CD4-positive, alpha-beta T cell (primary cell): ENCODE measurements at regions not wholly inside any gene's neighbourhood (a gene's known extent, or its start where the extent isn't known, plus 50 kb on each side); places are given as distances from the start of the nearest gene placed in this dataset.

Experiments used
- ATAC-seq: fragments of 200-7000 bp; cut with Tn5 transposase; one replicate; pipeline ENCODE4 v1.10.0; 2022; ENCODE audit warnings: mild to moderate bottlenecking; ENCODE audit not compliant: poor library complexity
- CTCF ChIA-PET: fragments of 350-600 bp; sonication (Branson Sonifier 250); formaldehyde crosslinking; loops from one replicate; lab custom pipeline; 2021; ENCODE audit warnings: antibody characterized with exemption, inconsistent platforms; lab: Charles Lee
- POLR2A ChIA-PET: fragments of 350-600 bp; sonication (Branson Sonifier 250); formaldehyde crosslinking; loops from one replicate; lab custom pipeline; 2021; ENCODE audit warnings: antibody characterized with exemption, inconsistent platforms; lab: Charles Lee
- DNase-seq, 14 experiments: peaks; one replicate each; pipeline ENCODE4 v3.0.0-alpha.2; 2013 to 2020; ENCODE audit warnings: mixed read lengths in 2 of 14
- H3K27ac ChIP-seq, 2 donors: one replicate each; pipeline versions ENCODE4 v1.5.1 to v1.7.0; 2013; ENCODE audit warnings: low read length in 2 of 2, low read depth in 1 of 2, mild to moderate bottlenecking in 1 of 2
- H3K27me3 ChIP-seq, 2 experiments: 1 replicate in 1 of 2; 2 replicates in 1 of 2; pipeline versions ENCODE4 v1.6.1 to v1.7.0; 2013; ENCODE audit warnings: low read length in 2 of 2, control low read depth in 1 of 2, mild to moderate bottlenecking in 1 of 2, moderate library complexity in 1 of 2; ENCODE audit not compliant: insufficient read depth in 2 of 2, control insufficient read depth in 1 of 2
- H3K36me3 ChIP-seq: one replicate; pipeline ENCODE4 v1.6.1; 2013; ENCODE audit warnings: low read length, control low read depth; ENCODE audit not compliant: insufficient read depth
- H3K4me1 ChIP-seq: one replicate; pipeline ENCODE4 v1.6.1; 2013; ENCODE audit warnings: low read length, control low read depth; ENCODE audit not compliant: insufficient read depth
- H3K4me3 ChIP-seq: one replicate; pipeline ENCODE4 v1.5.1; 2013; ENCODE audit warnings: mild to moderate bottlenecking, low read length, moderate library complexity
- H3K9me3 ChIP-seq, 2 experiments: 1 replicate in 1 of 2; 2 replicates in 1 of 2; pipeline versions ENCODE4 v1.6.1 to v1.7.0; 2013; ENCODE audit warnings: low read length in 2 of 2, mild to moderate bottlenecking in 2 of 2, control low read depth in 1 of 2, moderate library complexity in 1 of 2; ENCODE audit not compliant: control insufficient read depth in 1 of 2, insufficient read depth in 1 of 2
- H3K27ac Mint-ChIP-seq: one replicate; pipeline ENCODE4 v1.8.0; 2020; ENCODE audit warnings: mixed read lengths
- H3K27me3 Mint-ChIP-seq: one replicate; pipeline ENCODE4 v1.8.0; 2021; ENCODE audit warnings: mixed read lengths
- H3K36me3 Mint-ChIP-seq: one replicate; pipeline ENCODE4 v1.8.0; 2021; ENCODE audit warnings: low read depth, mixed read lengths
- H3K4me1 Mint-ChIP-seq: one replicate; pipeline ENCODE4 v1.8.0; 2021; ENCODE audit warnings: low read depth, mixed read lengths
- H3K4me3 Mint-ChIP-seq: one replicate; pipeline ENCODE4 v1.8.0; 2020; ENCODE audit warnings: mild to moderate bottlenecking, mixed read lengths
- H3K9me3 Mint-ChIP-seq: one replicate; pipeline ENCODE4 v1.8.0; 2020; ENCODE audit warnings: mixed read lengths
- intact Hi-C, 2 experiments: fragments of 100-400 bp; cut with DNase I in 1 of 2; cut with micrococcal nuclease in 1 of 2; formaldehyde crosslinking; loops; one replicate each; pipeline versions ENCODE4 v1.15.1 to v1.9.0; 2023 to 2025; cut with DNase I, micrococcal nuclease
- TF ChIP-seq, protein P1 (sequence below): fragments of 200-600 bp; IDR thresholded peaks from one replicate; pipeline ENCODE4 v1.8.0; 2022; ENCODE audit warnings: antibody characterized with exemption, mild to moderate bottlenecking

DNA sequence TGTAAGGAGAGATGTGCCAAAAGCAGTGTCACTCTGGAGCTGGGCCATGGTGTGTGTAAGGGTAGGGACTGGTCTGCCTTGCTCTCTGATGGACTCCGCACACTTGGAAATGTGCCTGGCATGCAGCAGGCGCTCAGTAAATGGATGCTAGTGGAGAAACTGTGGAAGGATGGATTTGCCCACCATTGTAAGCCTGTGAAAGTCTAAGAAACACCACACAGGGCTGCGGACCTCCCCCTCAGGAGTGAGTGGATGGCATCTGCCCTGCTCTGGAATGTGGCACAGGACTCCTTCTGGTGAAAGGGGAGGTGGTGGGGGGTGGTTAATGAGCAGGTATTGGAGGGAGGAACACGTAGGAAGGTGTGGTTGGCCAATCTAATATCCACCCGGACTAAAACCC lies 62.2 kb upstream of the ACAN start:
- no peaks in the 10 kb centered on the region for H3K36me3 ChIP-seq
- DNase-seq (no peak), ATAC-seq (no peak)
- POLR2A ChIA-PET: no interaction called here
- intact Hi-C loops: no loop called here
- Mint-ChIP-seq H3K27ac (no peak overlapping the region), H3K36me3 (no peaks in the 10 kb centered on the region), H3K27me3 (peaks cover 63% of the 10 kb centered on the region), H3K9me3 (no peaks in the 10 kb centered on the region), H3K4me1 (no peaks in the 10 kb centered on the region), H3K4me3 (no peak overlapping the region)
- TF ChIP-seq, protein P1, sequence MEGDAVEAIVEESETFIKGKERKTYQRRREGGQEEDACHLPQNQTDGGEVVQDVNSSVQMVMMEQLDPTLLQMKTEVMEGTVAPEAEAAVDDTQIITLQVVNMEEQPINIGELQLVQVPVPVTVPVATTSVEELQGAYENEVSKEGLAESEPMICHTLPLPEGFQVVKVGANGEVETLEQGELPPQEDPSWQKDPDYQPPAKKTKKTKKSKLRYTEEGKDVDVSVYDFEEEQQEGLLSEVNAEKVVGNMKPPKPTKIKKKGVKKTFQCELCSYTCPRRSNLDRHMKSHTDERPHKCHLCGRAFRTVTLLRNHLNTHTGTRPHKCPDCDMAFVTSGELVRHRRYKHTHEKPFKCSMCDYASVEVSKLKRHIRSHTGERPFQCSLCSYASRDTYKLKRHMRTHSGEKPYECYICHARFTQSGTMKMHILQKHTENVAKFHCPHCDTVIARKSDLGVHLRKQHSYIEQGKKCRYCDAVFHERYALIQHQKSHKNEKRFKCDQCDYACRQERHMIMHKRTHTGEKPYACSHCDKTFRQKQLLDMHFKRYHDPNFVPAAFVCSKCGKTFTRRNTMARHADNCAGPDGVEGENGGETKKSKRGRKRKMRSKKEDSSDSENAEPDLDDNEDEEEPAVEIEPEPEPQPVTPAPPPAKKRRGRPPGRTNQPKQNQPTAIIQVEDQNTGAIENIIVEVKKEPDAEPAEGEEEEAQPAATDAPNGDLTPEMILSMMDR: no peak
- H3K27ac ChIP-seq: no peak overlapping the region
- H3K4me3 ChIP-seq: no peak overlapping the region
- peaks cover 0 to 3% of the 10 kb centered on the region in 2 experiments for H3K9me3 ChIP-seq
- peaks cover 7 to 11% of the 10 kb centered on the region in 2 experiments for H3K27me3 ChIP-seq
- CTCF ChIA-PET: no interaction called here
- no peaks in the 10 kb centered on the region for H3K4me1 ChIP-seq

DNA sequence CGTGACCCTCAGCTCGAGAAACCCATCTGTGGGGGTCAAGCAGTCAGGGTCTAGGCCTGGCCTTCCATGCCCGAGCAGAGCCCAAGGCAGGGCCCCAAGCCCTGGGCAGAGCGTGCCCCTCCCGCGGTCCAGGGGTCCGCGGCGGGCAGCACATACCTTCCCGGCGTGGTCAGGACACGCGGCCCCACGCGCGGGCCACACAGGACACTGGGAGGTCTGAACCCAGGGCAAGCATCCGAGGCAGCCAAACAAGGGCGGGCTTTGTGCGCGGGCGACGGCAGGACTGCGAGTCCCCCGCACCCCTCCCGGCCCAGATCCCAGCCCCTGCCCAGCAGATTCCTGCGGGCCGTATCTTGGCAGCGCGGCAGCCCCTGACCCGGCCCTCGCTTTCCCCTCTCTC lies 61.6 kb upstream of the ACAN start:
- H3K4me1 Mint-ChIP-seq: no peaks in the 10 kb centered on the region
- no peaks in the 10 kb centered on the region for H3K36me3 ChIP-seq
- H3K36me3 Mint-ChIP-seq: no peaks in the 10 kb centered on the region
- H3K9me3 Mint-ChIP-seq: no peaks in the 10 kb centered on the region
- no peak overlapping the region for H3K4me3 Mint-ChIP-seq
- ATAC-seq (no peak), DNase-seq (no peak)
- intact Hi-C loops: no loop called here
- TF ChIP-seq, protein P1: no peak
- ChIA-PET POLR2A (no interaction called here), CTCF (no interaction called here)
- no peak overlapping the region for H3K27ac ChIP-seq
- peaks cover 59% of the 10 kb centered on the region for H3K27me3 Mint-ChIP-seq
- peaks cover 7 to 11% of the 10 kb centered on the region in 2 experiments for H3K27me3 ChIP-seq
- peaks cover 0 to 3% of the 10 kb centered on the region in 2 experiments for H3K9me3 ChIP-seq
- H3K4me1 ChIP-seq: no peaks in the 10 kb centered on the region
- H3K27ac Mint-ChIP-seq: no peak overlapping the region
- H3K4me3 ChIP-seq: no peak overlapping the region

DNA sequence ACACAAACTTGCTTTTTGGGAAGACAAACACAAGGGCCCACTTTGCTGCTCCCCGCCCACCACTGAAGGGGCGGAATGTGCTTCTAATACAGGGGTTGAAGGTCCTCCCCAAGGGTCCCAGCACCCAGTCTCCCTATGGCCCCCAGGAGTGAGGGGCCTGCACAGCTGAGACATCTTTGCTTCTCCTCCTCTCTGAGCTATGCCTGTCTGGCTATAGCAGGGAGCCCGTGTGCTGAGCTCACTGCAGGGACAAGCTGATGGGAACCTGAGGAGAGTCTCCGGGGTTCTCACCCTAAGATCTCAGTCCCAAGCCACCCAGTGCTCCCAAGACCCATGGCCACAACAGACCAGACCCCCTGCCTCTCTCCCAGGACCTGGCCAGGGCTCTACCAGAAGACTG lies 61.1 kb upstream of the ACAN start:
- intact Hi-C loops: no loop called here
- TF ChIP-seq, protein P1: no peak
- peaks cover 55% of the 10 kb centered on the region for H3K27me3 Mint-ChIP-seq
- H3K9me3 Mint-ChIP-seq: no peaks in the 10 kb centered on the region
- H3K4me1 Mint-ChIP-seq: no peaks in the 10 kb centered on the region
- Histone ChIP-seq H3K4me1 (no peaks in the 10 kb centered on the region), H3K4me3 (no peak overlapping the region), H3K27me3 (peaks cover 7 to 13% of the 10 kb centered on the region in 2 experiments), H3K9me3 (peaks cover 0 to 3% of the 10 kb centered on the region in 2 experiments), H3K27ac (no peak overlapping the region), H3K36me3 (no peaks in the 10 kb centered on the region)
- ChIA-PET POLR2A (no interaction called here), CTCF (no interaction called here)
- no peak overlapping the region for H3K4me3 Mint-ChIP-seq
- H3K36me3 Mint-ChIP-seq: no peaks in the 10 kb centered on the region
- DNase-seq (no peak), ATAC-seq (no peak)
- no peak overlapping the region for H3K27ac Mint-ChIP-seq
